HL-60 (cell line): ENCODE measurements at regions not wholly inside any gene's neighbourhood (a gene's known extent, or its start where the extent isn't known, plus 50 kb on each side); places are given as distances from the start of the nearest gene placed in this dataset.

ENCODE experiments used
- DNase-seq, 2 experiments: peaks; one replicate each; pipeline ENCODE4 v3.0.0-alpha.2; 2010 to 2020; ENCODE audit warnings: low read depth in 1 of 2, low spot score in 1 of 2
- H3K27ac ChIP-seq: fragments of 250-450 bp; sonication (Bioruptor Pico); replicated peaks from 2 replicates; pipeline ENCODE4 v1.5.1; 2020; ENCODE audit warnings: mild to moderate bottlenecking, moderate library complexity
- H3K27me3 ChIP-seq: fragments of 250-450 bp; sonication (Bioruptor Pico); 2 replicates; pipeline ENCODE4 v1.5.1; 2021; ENCODE audit warnings: mild to moderate bottlenecking, moderate library complexity; ENCODE audit not compliant: insufficient read depth, poor library complexity, severe bottlenecking
- H3K4me3 ChIP-seq: replicated peaks from 2 replicates; pipeline ENCODE4 v1.5.1; 2011; ENCODE audit warnings: mild to moderate bottlenecking, control low read depth, low read length; ENCODE audit not compliant: insufficient read depth
- GABPA ChIP-seq: IDR thresholded peaks from 2 replicates; pipeline ENCODE4 v1.6.1; 2012; ENCODE audit warnings: low read depth
- POLR2AphosphoS5 ChIP-seq: IDR thresholded peaks from 2 replicates; pipeline ENCODE4 v1.6.1; 2012; ENCODE audit warnings: low read depth
- SPI1 ChIP-seq: IDR thresholded peaks from 2 replicates; pipeline ENCODE4 v1.6.1; 2012; ENCODE audit warnings: low read depth, mild to moderate bottlenecking, borderline replicate concordance
- TF ChIP-seq, protein P1 (sequence below): IDR thresholded peaks from 2 replicates; pipeline ENCODE4 v1.6.1; 2012; ENCODE audit warnings: low read depth; ENCODE audit not compliant: insufficient replicate concordance
- TF ChIP-seq, protein P2 (sequence below): IDR thresholded peaks from one replicate; pipeline ENCODE4 v1.5.1; 2011; ENCODE audit warnings: low read length, control low read depth, inconsistent platforms; ENCODE audit not compliant: insufficient read depth

DNA sequence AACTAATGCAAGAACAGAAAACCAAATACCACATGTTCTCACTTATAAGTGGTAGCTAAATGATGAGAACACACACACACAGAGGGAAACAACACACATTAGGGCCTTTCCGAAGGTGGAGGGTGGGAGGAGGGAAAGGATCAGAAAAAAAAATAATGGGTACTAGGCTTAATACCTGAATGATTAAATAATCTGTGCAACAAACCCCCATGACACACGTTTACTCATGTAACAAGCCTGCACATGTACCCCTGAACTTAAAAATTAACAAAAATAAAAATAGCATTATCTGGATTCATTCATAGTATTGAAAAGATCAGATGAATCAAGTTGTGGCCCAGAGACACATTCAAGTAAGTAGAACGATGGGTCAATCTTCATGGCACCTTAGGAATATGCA is 159.5 kb upstream of the POT1 start:
- no peak overlapping the region for H3K4me3 ChIP-seq
- DNase-seq: no peak
- TF ChIP-seq, protein P1, sequence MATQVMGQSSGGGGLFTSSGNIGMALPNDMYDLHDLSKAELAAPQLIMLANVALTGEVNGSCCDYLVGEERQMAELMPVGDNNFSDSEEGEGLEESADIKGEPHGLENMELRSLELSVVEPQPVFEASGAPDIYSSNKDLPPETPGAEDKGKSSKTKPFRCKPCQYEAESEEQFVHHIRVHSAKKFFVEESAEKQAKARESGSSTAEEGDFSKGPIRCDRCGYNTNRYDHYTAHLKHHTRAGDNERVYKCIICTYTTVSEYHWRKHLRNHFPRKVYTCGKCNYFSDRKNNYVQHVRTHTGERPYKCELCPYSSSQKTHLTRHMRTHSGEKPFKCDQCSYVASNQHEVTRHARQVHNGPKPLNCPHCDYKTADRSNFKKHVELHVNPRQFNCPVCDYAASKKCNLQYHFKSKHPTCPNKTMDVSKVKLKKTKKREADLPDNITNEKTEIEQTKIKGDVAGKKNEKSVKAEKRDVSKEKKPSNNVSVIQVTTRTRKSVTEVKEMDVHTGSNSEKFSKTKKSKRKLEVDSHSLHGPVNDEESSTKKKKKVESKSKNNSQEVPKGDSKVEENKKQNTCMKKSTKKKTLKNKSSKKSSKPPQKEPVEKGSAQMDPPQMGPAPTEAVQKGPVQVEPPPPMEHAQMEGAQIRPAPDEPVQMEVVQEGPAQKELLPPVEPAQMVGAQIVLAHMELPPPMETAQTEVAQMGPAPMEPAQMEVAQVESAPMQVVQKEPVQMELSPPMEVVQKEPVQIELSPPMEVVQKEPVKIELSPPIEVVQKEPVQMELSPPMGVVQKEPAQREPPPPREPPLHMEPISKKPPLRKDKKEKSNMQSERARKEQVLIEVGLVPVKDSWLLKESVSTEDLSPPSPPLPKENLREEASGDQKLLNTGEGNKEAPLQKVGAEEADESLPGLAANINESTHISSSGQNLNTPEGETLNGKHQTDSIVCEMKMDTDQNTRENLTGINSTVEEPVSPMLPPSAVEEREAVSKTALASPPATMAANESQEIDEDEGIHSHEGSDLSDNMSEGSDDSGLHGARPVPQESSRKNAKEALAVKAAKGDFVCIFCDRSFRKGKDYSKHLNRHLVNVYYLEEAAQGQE: no peak
- TF ChIP-seq SPI1 (no peak), POLR2AphosphoS5 (no peak), GABPA (no peak)
- TF ChIP-seq, protein P2, sequence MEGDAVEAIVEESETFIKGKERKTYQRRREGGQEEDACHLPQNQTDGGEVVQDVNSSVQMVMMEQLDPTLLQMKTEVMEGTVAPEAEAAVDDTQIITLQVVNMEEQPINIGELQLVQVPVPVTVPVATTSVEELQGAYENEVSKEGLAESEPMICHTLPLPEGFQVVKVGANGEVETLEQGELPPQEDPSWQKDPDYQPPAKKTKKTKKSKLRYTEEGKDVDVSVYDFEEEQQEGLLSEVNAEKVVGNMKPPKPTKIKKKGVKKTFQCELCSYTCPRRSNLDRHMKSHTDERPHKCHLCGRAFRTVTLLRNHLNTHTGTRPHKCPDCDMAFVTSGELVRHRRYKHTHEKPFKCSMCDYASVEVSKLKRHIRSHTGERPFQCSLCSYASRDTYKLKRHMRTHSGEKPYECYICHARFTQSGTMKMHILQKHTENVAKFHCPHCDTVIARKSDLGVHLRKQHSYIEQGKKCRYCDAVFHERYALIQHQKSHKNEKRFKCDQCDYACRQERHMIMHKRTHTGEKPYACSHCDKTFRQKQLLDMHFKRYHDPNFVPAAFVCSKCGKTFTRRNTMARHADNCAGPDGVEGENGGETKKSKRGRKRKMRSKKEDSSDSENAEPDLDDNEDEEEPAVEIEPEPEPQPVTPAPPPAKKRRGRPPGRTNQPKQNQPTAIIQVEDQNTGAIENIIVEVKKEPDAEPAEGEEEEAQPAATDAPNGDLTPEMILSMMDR: no peak
- H3K27ac ChIP-seq: no peak overlapping the region
- no peaks in the 10 kb centered on the region for H3K27me3 ChIP-seq

DNA sequence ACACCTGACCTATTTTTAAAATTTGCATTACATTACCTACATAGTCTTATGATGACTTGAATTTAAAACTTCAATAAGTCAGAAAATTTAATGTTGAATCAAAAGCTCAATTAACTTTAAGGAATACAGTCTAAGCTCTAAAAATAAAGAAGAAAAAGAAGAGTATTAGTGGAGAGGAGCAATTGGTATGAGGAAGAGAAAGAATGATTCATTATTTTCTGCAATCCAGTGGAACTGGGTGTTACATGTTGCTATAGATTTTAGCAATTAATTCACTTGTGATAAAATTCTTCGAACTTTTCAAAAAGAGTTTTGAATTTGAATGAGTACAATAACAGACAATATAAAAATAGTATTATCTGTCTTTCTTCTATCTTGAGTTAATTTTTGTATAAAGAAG is 158.9 kb upstream of the POT1 start:
- no peak for DNase-seq
- Histone ChIP-seq H3K27me3 (no peaks in the 10 kb centered on the region), H3K4me3 (no peak overlapping the region), H3K27ac (no peak overlapping the region)
- TF ChIP-seq, protein P2: no peak
- no peak for TF ChIP-seq POLR2AphosphoS5
- no peak for TF ChIP-seq GABPA
- TF ChIP-seq, protein P1: no peak
- TF ChIP-seq SPI1: no peak

DNA sequence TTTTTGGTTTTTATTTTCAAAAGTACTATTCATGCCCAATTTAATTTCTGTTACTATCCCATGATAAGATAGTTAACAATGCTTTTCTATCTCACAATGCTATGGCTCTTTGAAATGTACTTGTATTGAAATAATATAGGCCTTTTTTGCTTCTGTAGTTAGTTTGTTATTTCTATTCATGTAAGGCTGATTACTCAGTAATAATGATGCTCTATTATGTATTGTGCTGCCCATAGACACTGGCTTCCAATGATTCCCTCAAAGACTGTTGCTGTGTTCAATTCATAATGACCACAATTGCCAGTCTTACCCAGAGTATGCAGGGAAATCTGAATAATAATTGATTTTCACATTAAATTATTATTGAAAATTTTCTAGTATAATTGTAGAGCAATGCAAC is 155.5 kb upstream of the POT1 start:
- TF ChIP-seq, protein P1: no peak
- TF ChIP-seq GABPA: no peak
- H3K4me3 ChIP-seq: no peak overlapping the region
- H3K27ac ChIP-seq: no peak overlapping the region
- DNase-seq: no peak
- no peaks in the 10 kb centered on the region for H3K27me3 ChIP-seq

DNA sequence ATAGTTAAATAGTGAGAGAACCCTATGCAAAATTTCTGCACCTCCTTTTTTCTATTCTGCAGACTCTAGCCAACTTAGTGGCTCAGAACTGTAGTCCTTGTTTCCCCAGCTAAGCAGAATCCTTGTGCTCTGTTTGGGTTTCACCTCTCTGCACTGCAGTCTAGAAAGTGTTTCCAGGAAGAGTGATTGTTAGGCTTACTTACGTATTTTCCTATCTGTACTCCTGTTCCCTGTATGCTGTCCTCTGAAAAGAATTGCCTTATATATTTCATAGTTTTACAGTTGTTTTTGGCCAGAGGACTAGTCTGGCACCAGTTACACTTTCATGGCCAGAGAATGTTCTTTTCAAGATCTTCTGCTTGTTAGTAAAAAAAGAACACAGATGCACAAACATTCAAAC is 154.6 kb upstream of the POT1 start:
- TF ChIP-seq GABPA (no peak), SPI1 (no peak), POLR2AphosphoS5 (no peak)
- TF ChIP-seq, protein P2: no peak
- TF ChIP-seq, protein P1: no peak
- H3K27ac ChIP-seq: no peak overlapping the region
- no peak overlapping the region for H3K4me3 ChIP-seq
- H3K27me3 ChIP-seq: no peaks in the 10 kb centered on the region
- DNase-seq: no peak
